COR-L47 (cell line): ENCODE measurements at regions not wholly inside any gene's neighbourhood (a gene's known extent, or its start where the extent isn't known, plus 50 kb on each side); places are given as distances from the start of the nearest gene placed in this dataset.
"Not testable (repeated sequence)": the region's sequence is repeated elsewhere in the genome, so short reads cannot be mapped to it uniquely, and the experiment has no call there.

Source experiments
- DNase-seq: peaks from one replicate; lab custom pipeline; 2025; lab: John Stamatoyannopoulos, UW

DNA sequence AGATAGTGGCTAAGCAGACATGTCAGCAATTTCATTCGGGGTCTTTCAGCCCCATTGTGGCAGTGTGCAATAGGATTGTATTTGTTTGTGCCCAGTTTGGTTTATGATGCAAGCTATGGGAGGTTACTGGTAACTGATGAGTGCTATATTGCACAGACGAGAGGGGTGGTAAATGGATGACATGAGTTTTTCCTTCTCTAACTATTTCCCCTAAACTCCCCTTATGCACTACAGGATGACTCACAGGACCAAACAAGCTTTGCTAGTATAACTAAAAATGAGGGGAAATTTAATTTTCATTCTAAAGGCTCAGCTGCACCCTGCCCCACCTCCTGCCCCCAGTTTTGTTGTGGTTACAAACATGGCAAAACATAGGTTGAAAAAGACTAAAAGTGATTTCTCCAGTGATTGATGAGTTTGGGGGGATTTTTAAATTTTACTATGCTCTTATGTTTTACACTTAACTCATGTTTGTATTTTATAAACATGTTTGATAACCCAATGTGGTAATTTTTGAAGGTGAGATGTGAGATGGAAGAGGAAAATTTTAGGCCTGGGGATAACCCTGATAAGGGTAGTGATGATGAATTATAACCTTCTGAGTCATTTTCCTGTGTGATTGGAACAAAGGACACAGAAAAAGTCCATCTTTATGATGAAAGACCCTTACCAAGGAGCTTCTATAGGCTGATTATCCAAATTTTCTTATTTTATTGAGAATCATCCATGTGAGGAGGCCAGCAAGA is 60.8 kb upstream of the NAMPT start:
- DNase-seq = no peak

GRCh38 chr7:106344861-106345260 is 60.1 kb upstream of the NAMPT start:
- no peak for DNase-seq

- no peak for DNase-seq
Observed at GRCh38 chr7:106344211-106344610, 59.4 kb upstream of the NAMPT start.

- DNase-seq = not testable (repeated sequence)
Observed at GRCh38 chr7:106342049-106342448, 57.3 kb upstream of the NAMPT start.

GRCh38 chr7:106340247-106340596 is 55.4 kb upstream of the NAMPT start:
- not testable (repeated sequence) for DNase-seq

- DNase-seq = no peak
Observed at GRCh38 chr7:106339513-106340246, 54.9 kb upstream of the NAMPT start.

DNA sequence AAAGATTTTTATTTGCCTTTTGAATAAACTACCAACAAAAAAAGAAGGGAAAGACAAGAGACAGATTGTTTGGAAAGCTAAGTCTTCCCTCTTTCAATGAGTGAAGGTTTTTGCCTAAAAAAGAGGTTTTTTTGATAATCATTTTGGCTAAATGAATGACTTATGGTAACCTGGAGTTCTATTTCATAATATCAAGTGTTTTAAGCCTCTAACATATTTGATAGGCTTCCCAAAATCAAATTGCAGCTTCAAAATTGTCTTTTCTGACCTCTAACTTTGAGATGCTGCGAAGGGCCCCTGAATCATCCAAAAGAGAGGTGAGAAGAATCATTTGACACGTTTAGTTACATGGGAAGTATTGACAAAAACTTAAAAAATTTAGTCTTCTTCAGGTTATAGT is 53.0 kb upstream of the NAMPT start:
- no peak for DNase-seq

GRCh38 chr7:106335814-106336213 is 51.0 kb upstream of the NAMPT start:
- no peak for DNase-seq
